RWPE1 (cell line): ENCODE measurements at regions not wholly inside any gene's neighbourhood (a gene's known extent, or its start where the extent isn't known, plus 50 kb on each side); places are given as distances from the start of the nearest gene placed in this dataset.

Source experiments
- CTCF ChIA-PET: fragments of 350-600 bp; sonication (Branson Sonifier 250); formaldehyde crosslinking; extraction: SDS; loops from one replicate; lab custom pipeline; 2021; lab: Yijun Ruan, JAX
- POLR2A ChIA-PET: fragments of 400-600 bp; formaldehyde crosslinking; extraction: SDS; loops from one replicate; lab custom pipeline; 2020; ENCODE audit warnings: antibody characterized with exemption; ENCODE audit not compliant: low non-redundant PET; lab: Yijun Ruan, JAX
- DNase-seq: peaks from one replicate; pipeline ENCODE4 v3.0.0; 2012; ENCODE audit warnings: low spot score
- H3K27ac ChIP-seq: fragments of 450-650 bp; 2 replicates; pipeline ENCODE4 v1.5.1; 2017
- CTCF ChIP-seq: fragments of 450-650 bp; conservative IDR thresholded peaks from 2 replicates; pipeline ENCODE4 v1.5.1; 2017; ENCODE audit warnings: low read depth, mild to moderate bottlenecking

GRCh38 chr4:38576767-38577166 lies 87.2 kb upstream of the KLF3 start:
- CTCF ChIA-PET: interaction anchor here (0.6 kb wide), 1 partner anchor 72 kb away, joined by 8 read pairs; no protein-coding TSS in a partner anchor
- POLR2A ChIA-PET: no interaction called here
- no peak for DNase-seq
- no peak overlapping the region for H3K27ac ChIP-seq
- TF ChIP-seq CTCF: no peak

GRCh38 chr4:38577462-38577861 lies 86.5 kb upstream of the KLF3 start:
- CTCF ChIA-PET: interaction anchor here (0.6 kb wide), 2 partner anchors 28 to 71 kb away, joined by 3 to 8 read pairs; no protein-coding TSS in a partner anchor

GRCh38 chr4:38581426-38582106 lies 82.4 kb upstream of the KLF3 start:
- H3K27ac ChIP-seq: no peak overlapping the region
- TF ChIP-seq CTCF: no peak
- ChIA-PET POLR2A (no interaction called here), CTCF (no interaction called here)
- DNase-seq: no peak

More at GRCh38 chr4:38577462-38577861, 86.5 kb upstream of the KLF3 start:
- no peak overlapping the region for H3K27ac ChIP-seq
- no peak for TF ChIP-seq CTCF
- POLR2A ChIA-PET: no interaction called here
- no peak for DNase-seq

GRCh38 chr4:38582445-38582844 lies 81.6 kb upstream of the KLF3 start:
- ChIA-PET CTCF (no interaction called here), POLR2A (no interaction called here)
- DNase-seq: no peak
- no peak overlapping the region for H3K27ac ChIP-seq
- TF ChIP-seq CTCF: no peak

- no peak for DNase-seq
- no peak for TF ChIP-seq CTCF
- POLR2A ChIA-PET: no interaction called here
- CTCF ChIA-PET: no interaction called here
- H3K27ac ChIP-seq: no peak overlapping the region
These were observed 81.0 kb upstream of the KLF3 start for GRCh38 chr4:38582889-38583470.

- POLR2A ChIA-PET: no interaction called here
- CTCF ChIA-PET: no interaction called here
- DNase-seq: no peak
- no peak overlapping the region for H3K27ac ChIP-seq
- TF ChIP-seq CTCF: no peak
These were observed 78.1 kb upstream of the KLF3 start for GRCh38 chr4:38585871-38586270.
